ENCODE measurements at regions not wholly inside any gene's neighbourhood (a gene's known extent, or its start where the extent isn't known, plus 50 kb on each side); places are given as distances from the start of the nearest gene placed in this dataset.
"Not testable (repeated sequence)": the region's sequence is repeated elsewhere in the genome, so short reads cannot be mapped to it uniquely, and the experiment has no call there.

- DNase-seq (ENCODE audit: low spot score in 2 of 2) = no peak
- 87 to 91% methylated on average over 7 of the region's 7 CpGs for WGBS, 2 donors
- H3K4me3 ChIP-seq (ENCODE audit: low read depth, poor library complexity, severe bottlenecking) = no peak overlapping the region
- TF ChIP-seq POLR2A (IDR thresholded peaks at IDR 0.05) (no peak), CTCF (IDR thresholded peaks at IDR 0.05) (no peak)
- intact Hi-C loops (cut with DNase I; ENCODE audit: low total_unique reads) = no loop called here
Observed at GRCh38 chr17:28256881-28257280, 62.1 kb upstream of the TMEM97 start.

GRCh38 chr17:28258347-28258887, 60.6 kb upstream of the TMEM97 start:
- H3K4me3 ChIP-seq (ENCODE audit: low read depth, poor library complexity, severe bottlenecking) = no peak overlapping the region
- WGBS, 2 donors = 75 to 77% methylated on average over 5 of the region's 5 CpGs
- DNase-seq (ENCODE audit: low spot score in 2 of 2) = peak in 1 of 2 donors; percentile 82
- no peak for TF ChIP-seq POLR2A (IDR thresholded peaks at IDR 0.05)
- TF ChIP-seq CTCF (IDR thresholded peaks at IDR 0.05) = no peak
- intact Hi-C loops (cut with DNase I; ENCODE audit: low total_unique reads) = no loop called here

GRCh38 chr17:28261219-28261618, 57.8 kb upstream of the TMEM97 start:
- TF ChIP-seq POLR2A (IDR thresholded peaks at IDR 0.05) = no peak
- no peak for TF ChIP-seq CTCF (IDR thresholded peaks at IDR 0.05)
- H3K4me3 ChIP-seq (ENCODE audit: low read depth, poor library complexity, severe bottlenecking) = no peak overlapping the region
- DNase-seq (ENCODE audit: low spot score in 2 of 2) = no peak
- intact Hi-C loops (cut with DNase I; ENCODE audit: low total_unique reads) = no loop called here
- 71 to 80% methylated on average over 2 of the region's 2 CpGs for WGBS, 2 donors

- DNase-seq (ENCODE audit: low spot score in 2 of 2); H3K4me3 ChIP-seq (ENCODE audit: low read depth, poor library complexity, severe bottlenecking); intact Hi-C loops (cut with DNase I; ENCODE audit: low total_unique reads): not testable (repeated sequence)
- WGBS, 2 donors = 90 to 93% methylated on average over 10 of the region's 10 CpGs
Observed at GRCh38 chr17:28262123-28262745, 56.8 kb upstream of the TMEM97 start.

- intact Hi-C loops (cut with DNase I; ENCODE audit: low total_unique reads); DNase-seq (ENCODE audit: low spot score in 2 of 2): not testable (repeated sequence)
Observed at GRCh38 chr17:28264902-28265548, 54.0 kb upstream of the TMEM97 start.

GRCh38 chr17:28265856-28266546, 53.0 kb upstream of the TMEM97 start:
- DNase-seq (ENCODE audit: low spot score in 2 of 2); H3K4me3 ChIP-seq (ENCODE audit: low read depth, poor library complexity, severe bottlenecking); intact Hi-C loops (cut with DNase I; ENCODE audit: low total_unique reads): not testable (repeated sequence)
- 88 to 90% methylated on average over 21 of the region's 21 CpGs for WGBS, 2 donors

More at GRCh38 chr17:28264902-28265548, 54.0 kb upstream of the TMEM97 start:
- WGBS, 2 donors = 20 to 27% methylated on average over 5 of the region's 5 CpGs
- not testable (repeated sequence) for H3K4me3 ChIP-seq (ENCODE audit: low read depth, poor library complexity, severe bottlenecking)

- DNase-seq (ENCODE audit: low spot score in 2 of 2); intact Hi-C loops (cut with DNase I; ENCODE audit: low total_unique reads); H3K4me3 ChIP-seq (ENCODE audit: low read depth, poor library complexity, severe bottlenecking): not testable (repeated sequence)
- WGBS, 2 donors = 80 to 81% methylated on average over 5 of the region's 5 CpGs
Observed at GRCh38 chr17:28266547-28266920, 52.5 kb upstream of the TMEM97 start.

- H3K4me3 ChIP-seq (ENCODE audit: low read depth, poor library complexity, severe bottlenecking); intact Hi-C loops (cut with DNase I; ENCODE audit: low total_unique reads): not testable (repeated sequence)
- 92 to 96% methylated on average over 31 of the region's 31 CpGs for WGBS, 2 donors
- peak in 1 of 2 donors; percentile 81 for DNase-seq (ENCODE audit: low spot score in 2 of 2)
Observed at GRCh38 chr17:28266926-28267719, 51.9 kb upstream of the TMEM97 start.

All from lower leg skin (tissue), 4 donors.